ENCODE measurements at regions not wholly inside any gene's neighbourhood (a gene's known extent, or its start where the extent isn't known, plus 50 kb on each side); places are given as distances from the start of the nearest gene placed in this dataset.
A peak's percentile ranks its signal among the peaks of the same experiment; 100 is the strongest.
"Not testable (repeated sequence)": the region's sequence is repeated elsewhere in the genome, so short reads cannot be mapped to it uniquely, and the experiment has no call there.

- intact Hi-C loops (cut with DNase I) = loop anchor here in 4 of 10 donors (5.0 to 10.0 kb wide), 2 partner anchors 82 to 85 kb away; partner anchors contain the start of gene KIF5B (in 4 of the 4)
- peak; percentile 82 to 98 (median 94) for ATAC-seq
- H3K4me3 ChIP-seq = no peak overlapping the region
- H3K27ac ChIP-seq = peak overlapping the region in 11 of 12 donors; percentile 47 to 92 (median 71)
- peaks cover 0 to 40% (median 19%) of the 10 kb centered on the region in 12 donors for H3K4me1 ChIP-seq
- peak; percentile 84 to 91 (median 87) for DNase-seq
- WGBS, 4 donors = 44 to 56% (median 52%) methylated on average over 12 of the region's 12 CpGs
- no peaks in the 10 kb centered on the region for H3K9me3 ChIP-seq
- TF ChIP-seq POLR2A (IDR thresholded peaks at IDR 0.05) = no peak
- TF ChIP-seq, protein P1, sequence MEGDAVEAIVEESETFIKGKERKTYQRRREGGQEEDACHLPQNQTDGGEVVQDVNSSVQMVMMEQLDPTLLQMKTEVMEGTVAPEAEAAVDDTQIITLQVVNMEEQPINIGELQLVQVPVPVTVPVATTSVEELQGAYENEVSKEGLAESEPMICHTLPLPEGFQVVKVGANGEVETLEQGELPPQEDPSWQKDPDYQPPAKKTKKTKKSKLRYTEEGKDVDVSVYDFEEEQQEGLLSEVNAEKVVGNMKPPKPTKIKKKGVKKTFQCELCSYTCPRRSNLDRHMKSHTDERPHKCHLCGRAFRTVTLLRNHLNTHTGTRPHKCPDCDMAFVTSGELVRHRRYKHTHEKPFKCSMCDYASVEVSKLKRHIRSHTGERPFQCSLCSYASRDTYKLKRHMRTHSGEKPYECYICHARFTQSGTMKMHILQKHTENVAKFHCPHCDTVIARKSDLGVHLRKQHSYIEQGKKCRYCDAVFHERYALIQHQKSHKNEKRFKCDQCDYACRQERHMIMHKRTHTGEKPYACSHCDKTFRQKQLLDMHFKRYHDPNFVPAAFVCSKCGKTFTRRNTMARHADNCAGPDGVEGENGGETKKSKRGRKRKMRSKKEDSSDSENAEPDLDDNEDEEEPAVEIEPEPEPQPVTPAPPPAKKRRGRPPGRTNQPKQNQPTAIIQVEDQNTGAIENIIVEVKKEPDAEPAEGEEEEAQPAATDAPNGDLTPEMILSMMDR (IDR thresholded peaks at IDR 0.05) = peak in 5 of 12 donors; percentile 16 to 39 (median 33)
- no peaks in the 10 kb centered on the region for H3K27me3 ChIP-seq
- no peaks in the 10 kb centered on the region for H3K36me3 ChIP-seq
Measured at GRCh38 chr10:32139223-32140073, 83.2 kb upstream of the KIF5B start.

GRCh38 chr10:32136927-32137326, 80.7 kb upstream of the KIF5B start:
- H3K9me3 ChIP-seq; intact Hi-C loops (cut with DNase I); H3K4me3 ChIP-seq; H3K27ac ChIP-seq; H3K27me3 ChIP-seq; H3K36me3 ChIP-seq; ATAC-seq: not testable (repeated sequence)
- peak in 4 of 5 donors; percentile 34 to 66 (median 52) for DNase-seq
- H3K4me1 ChIP-seq = peaks cover 0 to 40% (median 19%) of the 10 kb centered on the region in 12 donors
- WGBS, 4 donors = 70 to 76% (median 73%) methylated on average over 7 of the region's 7 CpGs

DNA sequence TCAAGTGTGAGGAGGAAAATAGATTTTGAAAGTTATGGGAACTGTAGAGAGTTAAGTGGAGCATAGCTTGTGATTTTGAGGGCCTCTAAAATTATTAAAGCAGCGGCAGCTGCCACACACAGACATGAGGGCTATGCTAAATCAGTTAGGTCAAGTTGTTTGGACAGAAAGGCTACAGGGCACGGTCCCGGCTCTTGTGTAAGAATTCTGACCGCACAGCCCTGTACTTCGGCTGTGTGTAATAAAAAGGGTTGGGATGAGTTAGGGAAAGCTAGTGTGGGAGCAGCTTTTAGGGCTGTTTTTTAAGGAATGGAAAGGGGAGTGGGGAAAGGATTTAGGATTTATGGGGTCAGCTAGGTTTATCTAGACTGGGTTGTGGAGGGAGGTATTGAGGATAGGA, 79.6 kb upstream of the KIF5B start:
- H3K27me3 ChIP-seq; H3K36me3 ChIP-seq; H3K27ac ChIP-seq; DNase-seq; intact Hi-C loops (cut with DNase I); H3K9me3 ChIP-seq; H3K4me3 ChIP-seq; ATAC-seq: not testable (repeated sequence)
- WGBS, 4 donors = 95 to 99% (median 98%) methylated on average over 5 of the region's 5 CpGs
- peaks cover 0 to 30% (median 15%) of the 10 kb centered on the region in 12 donors for H3K4me1 ChIP-seq

DNA sequence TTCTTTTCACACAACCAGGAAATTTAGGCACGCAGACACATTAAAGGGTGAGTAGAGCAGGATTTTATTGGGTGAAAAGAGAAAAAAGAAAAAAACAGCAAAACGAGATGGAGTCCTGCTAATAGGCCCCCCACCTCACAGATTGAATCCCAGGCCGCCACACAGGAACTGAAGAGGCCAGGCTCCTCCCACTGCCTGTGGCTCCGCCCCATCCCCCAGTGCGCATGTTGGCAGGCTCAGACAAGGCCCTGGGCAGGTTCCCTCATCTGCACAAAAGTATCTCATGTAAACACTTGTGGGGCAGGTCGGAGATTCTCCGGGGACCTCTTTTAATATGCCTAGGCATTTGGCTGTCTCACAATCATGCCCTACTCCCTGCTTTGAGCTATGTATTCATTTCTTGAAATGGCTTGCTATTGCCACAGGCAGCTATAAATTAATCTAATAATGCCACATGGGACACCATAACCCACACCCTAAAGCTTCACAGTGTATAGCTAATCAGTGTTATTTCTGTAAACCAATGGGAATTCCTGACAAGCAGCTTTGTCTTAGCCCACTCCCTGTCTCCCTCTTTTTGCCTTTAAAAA, 76.2 kb upstream of the KIF5B start:
- WGBS, 4 donors = 84 to 91% (median 89%) methylated on average over 7 of the region's 7 CpGs
- Histone ChIP-seq H3K4me1 (peaks cover 0 to 8% (median 0%) of the 10 kb centered on the region in 12 donors), H3K4me3 (no peak overlapping the region), H3K27ac (no peak overlapping the region), H3K9me3 (no peaks in the 10 kb centered on the region), H3K27me3 (no peaks in the 10 kb centered on the region), H3K36me3 (no peaks in the 10 kb centered on the region)
- no peak for ATAC-seq
- no peak for DNase-seq
- intact Hi-C loops (cut with DNase I) = no loop called here
- no peak for TF ChIP-seq POLR2A (IDR thresholded peaks at IDR 0.05)
- TF ChIP-seq, protein P1 (IDR thresholded peaks at IDR 0.05) = no peak

- peak overlapping the region in 1 of 12 donors; percentile 17 for H3K27ac ChIP-seq
- ATAC-seq = peak in 1 of 4 donors; percentile 63
- intact Hi-C loops (cut with DNase I) = no loop called here
- TF ChIP-seq POLR2A (IDR thresholded peaks at IDR 0.05) = no peak
- TF ChIP-seq, protein P1 (IDR thresholded peaks at IDR 0.05) = no peak
- H3K4me3 ChIP-seq = no peak overlapping the region
- peaks cover 0 to 3% (median 0%) of the 10 kb centered on the region in 12 donors for H3K4me1 ChIP-seq
- WGBS, 4 donors = 49 to 77% (median 55%) methylated on average over 3 of the region's 3 CpGs
- DNase-seq = no peak
- no peaks in the 10 kb centered on the region for H3K27me3 ChIP-seq
- no peaks in the 10 kb centered on the region for H3K36me3 ChIP-seq
- H3K9me3 ChIP-seq = no peaks in the 10 kb centered on the region
Measured at GRCh38 chr10:32131388-32131787, 75.2 kb upstream of the KIF5B start.

Measured in heart left ventricle (tissue), 16 donors.